ENCODE measurements at regions not wholly inside any gene's neighbourhood (a gene's known extent, or its start where the extent isn't known, plus 50 kb on each side); places are given as distances from the start of the nearest gene placed in this dataset.

DNA sequence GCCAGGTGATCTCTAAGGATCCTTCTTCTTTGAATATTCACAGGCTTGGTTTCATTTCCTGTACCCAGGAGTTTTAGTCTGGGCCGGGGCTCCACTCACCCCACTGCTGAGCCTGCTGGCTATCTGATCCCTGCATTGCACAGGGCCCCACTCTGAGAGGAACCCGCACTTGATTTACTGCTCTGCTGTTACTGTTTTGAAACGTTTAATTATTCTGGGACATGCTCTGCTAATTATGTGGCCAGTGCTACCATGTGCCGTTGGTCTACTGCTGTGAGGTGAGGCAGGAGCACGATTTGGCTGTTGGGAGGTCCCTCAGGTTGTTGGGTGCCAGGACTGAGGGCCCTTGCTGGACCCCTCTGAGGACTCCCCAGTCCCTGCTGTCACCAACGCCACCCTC lies 108.7 kb upstream of the SIRPA start:
- Histone ChIP-seq H2AFZ (replicated peaks; ENCODE audit: low read length, poor library complexity) (no peak overlapping the region), H3K27me3 (ENCODE audit: control insufficient read depth, insufficient read depth, low read length) (peaks cover 62% of the 10 kb centered on the region), H2BK120ac (ENCODE audit: low read depth, low read length) (no peak overlapping the region), H4K8ac (ENCODE audit: low read depth in 2 of 2, low read length in 2 of 2) (no peak overlapping the region), H4K20me1 (ENCODE audit: insufficient read depth, low read length) (no peaks in the 10 kb centered on the region), H3K4me1 (ENCODE audit: control insufficient read depth, insufficient read depth, low read length) (no peaks in the 10 kb centered on the region), H2BK15ac (ENCODE audit: low read depth, low read length) (no peak overlapping the region), H3K79me1 (ENCODE audit: low read depth in 1 of 2, low read length in 2 of 2) (no peaks in the 10 kb centered on the region), H3K14ac (replicated peaks; ENCODE audit: low read depth, low read length) (no peak overlapping the region), H3K4me2 (ENCODE audit: low read depth, low read length) (no peak overlapping the region), H2AK5ac (ENCODE audit: low read depth, low read length) (no peak overlapping the region), H3K9me3 (ENCODE audit: control insufficient read depth, insufficient read depth, low read length) (no peaks in the 10 kb centered on the region), H3K23ac (ENCODE audit: low read depth, low read length) (no peak overlapping the region), H3K56ac (ENCODE audit: extremely low read depth, insufficient read depth, low read length) (no peak overlapping the region), H3K27ac (ENCODE audit: insufficient read depth, low read length) (no peak overlapping the region), H3K4me3 (ENCODE audit: insufficient read depth, low read depth, low read length) (no peak overlapping the region), H3K4ac (ENCODE audit: low read depth, low read length) (no peak overlapping the region), H3K18ac (ENCODE audit: low read depth, low read length) (no peak overlapping the region), H4K5ac (ENCODE audit: low read depth, low read length) (no peak overlapping the region), H3K36me3 (ENCODE audit: control insufficient read depth, insufficient read depth, low read length) (no peaks in the 10 kb centered on the region), H3K9ac (ENCODE audit: low read depth, low read length) (no peak overlapping the region), H4K91ac (ENCODE audit: insufficient read depth, low read depth, low read length) (no peak overlapping the region), H2AK9ac (replicated peaks; ENCODE audit: low read depth, low read length, poor library complexity) (no peak overlapping the region), H2BK20ac (ENCODE audit: low read depth, low read length) (no peak overlapping the region), H2BK5ac (ENCODE audit: low read depth, low read length, poor library complexity, severe bottlenecking) (no peak overlapping the region), H3K9me1 (ENCODE audit: insufficient read depth, low read length) (no peaks in the 10 kb centered on the region)
- ATAC-seq (ENCODE audit: low read depth) (no peak), DNase-seq (no peak)
- no TSS peak for BruUV-seq (replicated peaks)
- CTCF ChIA-PET, result no interaction called here
- no peak for TF ChIP-seq SMC3 (IDR thresholded peaks at IDR 0.05; ENCODE audit: low read depth, low read length)
- no peak for TF ChIP-seq MAZ (IDR thresholded peaks at IDR 0.05; ENCODE audit: borderline replicate concordance, low read depth, low read length)
- no peak for TF ChIP-seq NFE2L2 (IDR thresholded peaks at IDR 0.05; ENCODE audit: low read depth, low read length)
- TF ChIP-seq RFX5 (IDR thresholded peaks at IDR 0.05; ENCODE audit: low read depth, low read length), result no peak
- TF ChIP-seq BHLHE40 (IDR thresholded peaks at IDR 0.05; ENCODE audit: low read depth, low read length), result no peak
- no peak for TF ChIP-seq MAFK (IDR thresholded peaks at IDR 0.05; ENCODE audit: low read depth, low read length)
- no peak for TF ChIP-seq ELK1 (IDR thresholded peaks at IDR 0.05; ENCODE audit: borderline replicate concordance, low read depth, low read length)
- TF ChIP-seq FOS (IDR thresholded peaks at IDR 0.05; ENCODE audit: low read depth, low read length), result no peak
- TF ChIP-seq CHD1 (IDR thresholded peaks at IDR 0.05; ENCODE audit: low read depth, low read length), result no peak
- no peak for TF ChIP-seq MXI1 (IDR thresholded peaks at IDR 0.05; ENCODE audit: borderline replicate concordance, low read depth, low read length)
- intact Hi-C loops (cut with micrococcal nuclease) (no loop called here), dilution Hi-C loops (cut with HindIII; ENCODE audit: low sequenced_read_pairs, unreplicated experiment) (no loop called here), in situ Hi-C loops (cut with MboI; ENCODE audit: low sequenced_read_pairs) (no loop called here)
- POLR2A ChIA-PET (ENCODE audit: unreplicated experiment), result no interaction called here
- 60% methylated on average over 1 of the region's 6 CpGs; no CpG with 5 or more reads in 1 of the 2 experiments for WGBS, 2 experiments (ENCODE audit: extremely low coverage in 2 of 2, insufficient read length in 1 of 2)

Data from IMR-90 (cell line).